ENCODE measurements at regions not wholly inside any gene's neighbourhood (a gene's known extent, or its start where the extent isn't known, plus 50 kb on each side); places are given as distances from the start of the nearest gene placed in this dataset.

- no peak for DNase-seq (ENCODE audit: low spot score in 2 of 2)
- 16 to 18% methylated on average over 6 of the region's 6 CpGs for WGBS, 2 donors
- Histone ChIP-seq H3K27ac (no peak overlapping the region), H3K9me3 (peaks cover 0 to 58% (median 0%) of the 10 kb centered on the region in 4 donors), H3K4me3 (no peak overlapping the region), H3K36me3 (no peaks in the 10 kb centered on the region), H3K27me3 (no peaks in the 10 kb centered on the region), H3K4me1 (no peaks in the 10 kb centered on the region)
- TF ChIP-seq EP300 (IDR thresholded peaks at IDR 0.05) = no peak
- no peak for TF ChIP-seq CTCF (IDR thresholded peaks at IDR 0.05)
- no peak for TF ChIP-seq POLR2A (IDR thresholded peaks at IDR 0.05)
Measured at GRCh38 chr19:56946159-56946558, 105.6 kb upstream of the PEG3 start.

- H3K27ac ChIP-seq = no peak overlapping the region
- no peak overlapping the region for H3K4me3 ChIP-seq
- no peaks in the 10 kb centered on the region for H3K27me3 ChIP-seq
- TF ChIP-seq EP300 (IDR thresholded peaks at IDR 0.05) (no peak), POLR2A (IDR thresholded peaks at IDR 0.05) (no peak), CTCF (IDR thresholded peaks at IDR 0.05) (no peak)
- no peaks in the 10 kb centered on the region for H3K36me3 ChIP-seq
- no peak for DNase-seq (ENCODE audit: low spot score in 2 of 2)
- WGBS, 2 donors = 55 to 68% methylated on average over 7 of the region's 7 CpGs
- peaks cover 0 to 61% (median 0%) of the 10 kb centered on the region in 4 donors for H3K9me3 ChIP-seq
- no peaks in the 10 kb centered on the region for H3K4me1 ChIP-seq
Measured at GRCh38 chr19:56947206-56947605, 106.7 kb upstream of the PEG3 start.

- Histone ChIP-seq H3K36me3 (no peaks in the 10 kb centered on the region), H3K9me3 (peaks cover 0 to 60% (median 0%) of the 10 kb centered on the region in 4 donors), H3K4me1 (no peaks in the 10 kb centered on the region), H3K27ac (no peak overlapping the region), H3K4me3 (no peak overlapping the region), H3K27me3 (no peaks in the 10 kb centered on the region)
- DNase-seq (ENCODE audit: low spot score in 2 of 2) = no peak
- WGBS, 2 donors = 28 to 36% methylated on average over 7 to 9 of the region's 9 CpGs
- TF ChIP-seq POLR2A (IDR thresholded peaks at IDR 0.05) (no peak), EP300 (IDR thresholded peaks at IDR 0.05) (no peak), CTCF (IDR thresholded peaks at IDR 0.05) (no peak)
Measured at GRCh38 chr19:56949626-56950025, 109.1 kb upstream of the PEG3 start.

- 89 to 91% methylated on average over 10 of the region's 10 CpGs for WGBS, 2 donors
- H3K27me3 ChIP-seq = no peaks in the 10 kb centered on the region
- no peak for DNase-seq (ENCODE audit: low spot score in 2 of 2)
- no peak overlapping the region for H3K4me3 ChIP-seq
- TF ChIP-seq CTCF (IDR thresholded peaks at IDR 0.05) = no peak
- TF ChIP-seq POLR2A (IDR thresholded peaks at IDR 0.05) = no peak
- no peak for TF ChIP-seq EP300 (IDR thresholded peaks at IDR 0.05)
- H3K36me3 ChIP-seq = no peaks in the 10 kb centered on the region
- H3K4me1 ChIP-seq = no peaks in the 10 kb centered on the region
- peaks cover 0 to 67% (median 0%) of the 10 kb centered on the region in 4 donors for H3K9me3 ChIP-seq
- no peak overlapping the region for H3K27ac ChIP-seq
Measured at GRCh38 chr19:56951672-56952071, 111.1 kb upstream of the PEG3 start.

GRCh38 chr19:56953470-56953869 lies 112.9 kb upstream of the PEG3 start:
- H3K27ac ChIP-seq = no peak overlapping the region
- TF ChIP-seq POLR2A (IDR thresholded peaks at IDR 0.05) (no peak), EP300 (IDR thresholded peaks at IDR 0.05) (no peak), CTCF (IDR thresholded peaks at IDR 0.05) (no peak)
- H3K4me1 ChIP-seq = no peaks in the 10 kb centered on the region
- peaks cover 0 to 63% (median 0%) of the 10 kb centered on the region in 4 donors for H3K9me3 ChIP-seq
- 32 to 35% methylated on average over 5 of the region's 5 CpGs for WGBS, 2 donors
- H3K4me3 ChIP-seq = no peak overlapping the region
- H3K36me3 ChIP-seq = no peaks in the 10 kb centered on the region
- H3K27me3 ChIP-seq = no peaks in the 10 kb centered on the region
- DNase-seq (ENCODE audit: low spot score in 2 of 2) = no peak

Measured in tibial nerve (tissue), 4 donors.